ENCODE measurements at regions not wholly inside any gene's neighbourhood (a gene's known extent, or its start where the extent isn't known, plus 50 kb on each side); places are given as distances from the start of the nearest gene placed in this dataset.

GRCh38 chrX:45323387-45323786 is 122.7 kb upstream of the DIPK2B start:
- TF ChIP-seq RERE (CRISPR knock-in tag; IDR thresholded peaks at IDR 0.05; ENCODE audit: borderline replicate concordance) (no peak), SREBF2 (CRISPR knock-in tag; IDR thresholded peaks at IDR 0.05) (no peak), ZNF224 (CRISPR knock-in tag; IDR thresholded peaks at IDR 0.05) (no peak), POLR2A (conservative IDR thresholded peaks at IDR 0.05) (no peak), CTCF (IDR thresholded peaks at IDR 0.05 in 2 of 3, conservative IDR thresholded peaks at IDR 0.05 in 1 of 3; ENCODE audit: insufficient read depth in 2 of 3, low read depth in 1 of 3, low read length in 3 of 3) (no peak), ERF (CRISPR knock-in tag; IDR thresholded peaks at IDR 0.05) (no peak), BHLHE40 (IDR thresholded peaks at IDR 0.05; ENCODE audit: low read length) (no peak), CCAR2 (IDR thresholded peaks at IDR 0.05; ENCODE audit: low read depth, low read length) (no peak)
- TF ChIP-seq, protein P1, sequence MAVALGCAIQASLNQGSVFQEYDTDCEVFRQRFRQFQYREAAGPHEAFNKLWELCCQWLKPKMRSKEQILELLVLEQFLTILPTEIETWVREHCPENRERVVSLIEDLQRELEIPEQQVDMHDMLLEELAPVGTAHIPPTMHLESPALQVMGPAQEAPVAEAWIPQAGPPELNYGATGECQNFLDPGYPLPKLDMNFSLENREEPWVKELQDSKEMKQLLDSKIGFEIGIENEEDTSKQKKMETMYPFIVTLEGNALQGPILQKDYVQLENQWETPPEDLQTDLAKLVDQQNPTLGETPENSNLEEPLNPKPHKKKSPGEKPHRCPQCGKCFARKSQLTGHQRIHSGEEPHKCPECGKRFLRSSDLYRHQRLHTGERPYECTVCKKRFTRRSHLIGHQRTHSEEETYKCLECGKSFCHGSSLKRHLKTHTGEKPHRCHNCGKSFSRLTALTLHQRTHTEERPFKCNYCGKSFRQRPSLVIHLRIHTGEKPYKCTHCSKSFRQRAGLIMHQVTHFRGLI (CRISPR knock-in tag; IDR thresholded peaks at IDR 0.05): no peak
